NCI-H748 treated with DMSO at 0.1 percent for 48 hours (cell line): ENCODE measurements at regions not wholly inside any gene's neighbourhood (a gene's known extent, or its start where the extent isn't known, plus 50 kb on each side); places are given as distances from the start of the nearest gene placed in this dataset.

Source experiments
- DNase-seq: peaks from one replicate; lab custom pipeline; 2025; lab: John Stamatoyannopoulos, UW

DNA sequence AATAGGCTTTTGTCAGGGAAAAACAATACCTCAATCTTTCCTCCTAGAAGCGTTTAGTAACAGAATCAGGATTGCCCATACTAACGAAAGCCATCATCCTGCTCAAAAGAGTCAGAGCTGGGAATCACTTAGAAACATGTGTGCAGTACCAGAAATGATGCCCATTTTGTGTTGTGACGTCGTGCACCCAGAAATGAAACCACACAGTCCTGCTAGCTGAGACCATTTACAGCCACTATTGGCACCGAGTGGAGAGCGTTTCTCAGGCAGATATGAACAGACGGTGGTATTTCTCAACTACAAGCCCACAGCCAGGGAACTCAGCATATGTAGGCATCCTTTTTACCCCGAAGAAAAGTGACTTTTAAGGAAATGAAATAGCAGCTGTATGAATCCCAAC lies 284.3 kb upstream of the LRATD1 start:
- DNase-seq, result no peak

DNA sequence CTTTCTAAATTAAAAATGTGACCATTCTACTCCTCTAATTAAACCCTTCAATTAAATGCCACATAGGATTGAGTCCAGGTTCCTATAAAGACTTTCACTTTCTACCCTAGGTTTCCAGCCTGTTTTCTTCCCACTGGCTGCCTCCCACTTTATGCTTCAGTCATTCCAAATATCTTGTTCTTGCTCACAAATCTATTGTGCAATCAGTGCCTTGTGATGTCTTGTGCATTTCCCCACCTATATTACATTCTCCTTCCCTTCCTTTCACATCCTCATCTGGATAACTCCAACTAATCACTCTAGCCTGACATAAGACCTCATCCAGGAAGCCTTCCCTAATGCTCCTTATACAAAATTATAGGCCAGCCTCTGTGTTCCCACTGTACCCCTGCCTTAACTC lies 281.7 kb upstream of the LRATD1 start:
- DNase-seq, result no peak

DNA sequence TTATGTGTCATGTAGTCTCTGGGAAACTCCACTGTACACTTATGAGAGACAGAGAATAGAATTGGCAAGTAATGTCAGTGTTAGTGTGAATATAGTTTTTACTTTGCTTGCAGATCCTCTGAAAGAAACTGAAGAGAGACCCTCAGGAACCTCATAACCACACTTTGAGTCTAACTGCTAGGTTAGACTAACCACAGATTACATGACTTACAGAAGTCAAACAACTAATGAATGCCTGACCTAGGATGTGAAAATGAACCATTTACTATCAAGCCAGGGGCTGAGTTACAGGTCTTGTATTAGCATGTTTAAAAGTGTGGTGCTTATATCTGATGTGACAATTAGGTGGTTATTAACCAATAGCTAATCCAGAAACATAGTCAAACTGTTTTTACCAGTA lies 280.4 kb upstream of the LRATD1 start:
- DNase-seq, result no peak

DNA sequence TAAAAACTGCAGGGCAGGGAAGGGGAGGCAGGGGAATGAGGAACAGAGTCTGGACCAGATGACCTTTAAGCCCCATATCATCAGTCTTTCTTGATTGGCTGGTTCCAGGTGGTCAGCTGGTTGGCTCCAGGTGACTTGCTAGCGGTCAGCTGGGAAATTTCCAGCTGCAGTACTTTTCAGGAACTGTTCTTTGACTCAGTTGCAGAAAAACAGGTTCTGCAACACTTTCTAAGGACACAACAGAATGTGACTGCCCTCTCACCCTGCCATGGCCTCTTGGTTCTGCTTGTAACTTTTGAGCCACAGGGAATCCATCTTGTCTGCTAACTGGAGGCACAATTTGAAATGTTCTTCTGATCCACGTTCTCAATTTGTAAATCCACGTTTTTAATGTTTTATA lies 278.3 kb upstream of the LRATD1 start:
- no peak for DNase-seq

DNA sequence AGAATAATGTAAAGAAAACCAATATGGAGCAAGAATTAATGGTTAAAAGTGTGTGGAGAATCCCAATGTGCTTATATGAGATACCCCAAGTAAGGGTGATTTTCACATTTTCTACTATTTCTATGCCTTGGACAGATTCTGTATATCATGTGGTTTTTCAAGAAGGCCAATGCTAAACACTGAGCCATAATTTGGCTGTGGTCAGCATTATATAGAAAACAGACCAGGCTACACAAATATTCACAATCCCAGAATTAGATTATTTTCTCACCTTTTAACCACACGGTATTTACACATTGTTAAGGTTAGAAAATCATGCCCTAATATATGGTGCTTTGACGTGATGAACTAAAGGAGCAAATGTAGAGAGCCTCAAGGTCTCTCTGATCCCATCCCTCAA lies 277.4 kb upstream of the LRATD1 start:
- no peak for DNase-seq

DNA sequence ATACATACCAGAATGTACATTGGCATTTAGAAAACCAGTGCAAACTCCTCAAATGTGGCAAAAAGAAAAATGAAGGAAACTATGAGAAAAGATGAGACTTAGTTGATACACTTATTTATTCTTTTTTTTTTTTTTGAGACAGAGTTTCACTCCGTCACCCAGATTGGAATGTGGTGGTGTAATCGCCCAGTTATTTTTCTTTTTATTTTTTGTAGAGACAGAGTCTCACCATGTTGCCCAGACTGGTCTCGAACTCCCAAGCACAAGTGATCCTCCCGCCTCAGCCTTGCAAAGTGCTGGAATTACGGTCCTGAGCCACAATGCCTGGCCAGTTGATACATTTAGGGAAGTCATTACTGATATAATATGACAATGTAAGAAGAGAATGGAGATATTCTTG lies 274.2 kb upstream of the LRATD1 start:
- DNase-seq, result no peak

DNA sequence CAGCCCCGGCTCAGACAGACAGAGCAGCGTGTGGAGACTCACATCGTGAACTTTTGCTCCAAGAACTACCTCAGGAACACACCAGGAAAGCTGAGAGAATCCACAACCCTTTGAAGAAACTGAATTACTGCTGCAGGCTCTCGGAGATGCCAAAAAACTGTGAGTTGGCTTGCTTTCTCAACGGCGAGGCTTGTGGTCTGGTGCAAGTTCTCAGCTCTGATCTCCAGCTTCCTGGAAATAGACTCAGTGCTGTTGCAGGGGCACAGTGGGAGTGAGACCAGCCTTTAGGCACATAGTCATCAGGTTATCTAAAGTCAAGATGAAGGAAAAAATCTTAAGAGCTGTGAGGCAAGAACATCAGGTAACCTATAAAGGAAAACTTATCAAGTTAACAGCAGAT lies 273.7 kb upstream of the LRATD1 start:
- DNase-seq, result no peak

DNA sequence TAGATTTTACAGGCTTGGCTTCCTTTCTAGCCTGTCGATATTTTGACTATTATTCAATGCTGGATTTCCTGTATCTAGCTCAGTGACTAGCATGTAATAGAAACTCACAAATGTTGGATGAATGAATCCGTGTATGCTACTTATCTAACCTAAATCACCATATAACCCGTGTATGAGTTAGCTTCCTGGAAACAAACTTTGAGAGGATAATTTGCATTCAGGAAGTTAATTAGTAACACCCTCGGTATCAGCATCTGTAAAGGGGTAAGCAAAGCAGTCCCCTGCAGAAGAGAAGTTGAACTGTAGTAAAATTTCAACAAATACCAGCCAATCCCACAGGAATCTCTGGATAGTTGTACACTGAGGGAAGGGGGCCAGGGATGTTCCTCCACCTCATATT lies 269.4 kb upstream of the LRATD1 start:
- DNase-seq, result no peak

DNA sequence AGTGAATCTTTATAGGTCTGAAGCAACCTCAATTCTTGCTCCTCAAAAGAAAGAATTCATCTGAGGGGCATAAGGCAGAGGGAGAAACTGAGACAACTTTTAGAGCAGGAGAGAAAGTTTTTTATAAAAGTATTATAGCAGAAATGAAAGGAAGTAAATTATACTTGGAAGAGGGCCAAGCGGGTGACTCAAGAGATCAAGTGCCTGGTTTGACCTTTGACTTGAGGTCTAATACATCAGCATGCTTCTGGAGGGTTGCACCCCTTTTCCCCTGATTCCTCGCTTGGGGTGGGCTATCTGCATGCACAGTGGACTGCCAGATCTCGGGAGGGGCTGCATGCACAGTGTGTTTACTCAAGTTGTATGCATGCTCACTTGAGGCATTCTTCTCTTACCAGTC lies 268.5 kb upstream of the LRATD1 start:
- DNase-seq, result no peak

DNA sequence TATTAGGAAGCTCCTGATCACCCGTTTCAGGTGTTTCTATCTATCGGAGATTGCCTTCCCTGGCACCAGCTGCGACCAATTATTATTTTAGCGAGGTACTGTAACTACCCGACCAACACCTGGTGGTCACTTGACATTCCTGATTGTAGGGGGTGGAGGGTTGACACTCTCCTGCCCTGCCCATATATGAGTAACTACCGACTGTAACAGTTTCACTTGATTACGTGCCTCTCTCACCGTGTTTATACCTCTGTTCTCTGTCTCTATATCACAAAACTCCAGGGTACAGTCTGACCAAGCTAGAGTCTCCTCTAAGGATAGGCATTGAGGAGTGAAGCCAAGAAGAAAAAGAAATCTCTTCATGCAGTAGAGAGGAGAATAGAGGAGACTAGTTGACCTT lies 268.0 kb upstream of the LRATD1 start:
- DNase-seq, result no peak

DNA sequence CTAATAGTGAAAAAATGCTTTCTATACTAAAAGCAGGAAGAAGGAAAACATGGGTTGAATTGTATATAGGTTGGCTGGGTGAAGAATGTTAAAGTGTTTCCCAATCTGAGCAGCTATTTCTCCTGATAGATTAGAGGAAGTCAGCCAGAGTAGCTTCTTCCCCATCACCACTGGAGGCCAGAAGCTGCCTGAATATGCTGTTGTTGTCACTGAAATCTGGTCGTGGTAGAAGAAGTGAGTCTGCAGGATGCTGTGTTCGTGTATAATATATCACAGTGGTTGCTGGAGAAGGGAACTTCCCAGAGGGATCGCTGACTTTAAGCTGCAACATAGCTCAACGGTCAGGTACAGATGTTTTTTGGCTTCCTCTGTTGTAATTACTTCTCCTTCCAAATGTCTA lies 247.5 kb upstream of the LRATD1 start:
- DNase-seq, result no peak

DNA sequence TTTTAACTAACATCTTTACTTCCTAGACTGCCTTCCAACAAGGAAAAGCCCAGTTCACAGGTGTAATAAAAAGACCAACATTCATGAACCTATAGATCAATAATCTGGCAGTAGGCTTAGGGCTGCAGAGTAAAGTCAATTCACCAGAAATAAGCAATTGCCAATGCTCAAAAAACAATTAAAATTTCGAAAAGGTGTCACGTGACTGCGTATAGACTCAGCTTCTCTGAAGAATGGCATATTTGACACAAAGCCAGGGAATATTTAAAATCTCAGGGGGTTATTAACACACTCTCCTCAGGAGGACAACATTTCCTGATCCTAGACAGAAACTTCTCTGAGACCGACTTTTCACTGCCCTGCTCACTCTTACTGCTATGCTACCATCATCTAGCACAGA lies 245.2 kb upstream of the LRATD1 start:
- no peak for DNase-seq

DNA sequence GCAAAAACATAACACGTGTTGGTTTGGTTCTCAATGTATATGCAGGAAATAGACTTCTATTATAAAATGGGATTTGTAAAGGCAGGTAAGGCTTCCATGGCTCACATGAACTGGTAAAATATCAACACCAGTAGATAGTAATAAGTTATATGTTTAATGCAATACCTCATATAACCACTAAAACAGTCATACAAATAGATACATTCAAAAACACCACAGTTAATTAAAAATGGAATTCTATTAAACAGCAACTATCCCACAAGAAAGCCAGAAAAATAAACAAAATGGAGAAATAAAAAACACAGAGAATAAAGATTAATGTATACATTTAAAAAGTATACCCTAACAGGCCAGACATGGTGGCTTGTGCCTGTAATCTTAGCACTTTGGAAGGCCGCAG lies 243.8 kb upstream of the LRATD1 start:
- DNase-seq, result no peak

DNA sequence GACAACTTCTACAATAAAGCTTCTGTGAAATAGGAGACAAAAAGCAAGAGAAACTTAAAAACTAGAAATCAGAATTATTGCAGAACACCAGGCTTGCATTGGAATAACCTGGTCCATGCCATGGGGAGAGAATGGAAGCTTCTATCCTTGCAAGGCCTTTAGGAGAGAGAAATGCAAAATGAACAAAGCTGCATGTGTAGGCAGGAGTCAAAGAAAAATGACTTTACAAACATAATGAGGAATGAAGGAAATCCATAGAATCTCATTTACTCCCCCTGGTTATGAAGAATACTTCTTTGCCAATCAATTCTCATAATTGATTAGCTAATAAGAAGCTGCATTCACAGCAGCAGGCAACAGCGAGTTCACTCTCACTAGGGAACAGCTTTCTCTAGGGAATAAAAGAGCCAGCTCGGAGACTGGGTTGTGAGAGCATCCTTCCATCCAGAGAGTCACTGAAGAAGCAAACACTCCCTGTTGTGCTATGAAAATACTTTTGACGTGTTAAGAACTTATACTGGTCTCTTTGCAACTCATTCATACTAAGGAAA lies 235.9 kb upstream of the LRATD1 start:
- no peak for DNase-seq

DNA sequence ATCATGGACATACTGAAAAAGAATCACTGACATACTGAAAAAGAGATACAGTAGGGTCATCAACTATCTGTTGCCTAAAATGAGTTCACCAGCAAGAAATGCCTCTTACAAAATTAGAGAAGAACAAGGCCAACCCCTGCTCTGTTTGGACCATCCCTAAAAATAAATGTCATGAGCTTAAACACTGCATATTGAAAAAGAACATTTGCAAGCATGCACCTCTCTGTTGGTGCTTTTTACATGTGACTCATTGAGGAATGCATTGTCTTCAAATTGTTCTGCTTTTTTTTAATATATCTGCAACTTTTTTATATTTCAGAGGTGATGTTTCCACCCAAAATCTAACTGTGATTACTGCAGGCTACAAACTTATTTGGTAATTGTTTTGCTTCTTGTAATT lies 233.9 kb upstream of the LRATD1 start:
- DNase-seq, result no peak

DNA sequence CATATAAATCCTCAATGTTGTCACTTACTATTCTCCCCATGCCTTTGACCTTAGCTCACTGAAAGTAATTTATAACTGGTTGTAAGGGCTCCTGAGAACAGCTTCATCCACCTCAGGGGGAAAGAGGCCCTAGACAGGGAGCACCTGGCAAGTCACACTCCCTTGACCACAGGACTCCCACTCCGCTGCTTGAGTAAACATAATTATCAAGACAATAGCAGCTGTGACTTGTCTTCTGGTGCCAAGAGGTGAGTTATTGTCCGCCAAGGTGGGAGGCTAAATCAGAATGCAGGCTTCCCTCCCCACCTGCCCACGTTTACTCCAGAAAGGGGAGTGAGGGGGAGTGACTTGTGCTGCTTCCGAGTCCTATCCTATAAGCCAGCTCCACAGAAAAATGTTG lies 230.6 kb upstream of the LRATD1 start:
- DNase-seq, result peak; percentile 95

DNA sequence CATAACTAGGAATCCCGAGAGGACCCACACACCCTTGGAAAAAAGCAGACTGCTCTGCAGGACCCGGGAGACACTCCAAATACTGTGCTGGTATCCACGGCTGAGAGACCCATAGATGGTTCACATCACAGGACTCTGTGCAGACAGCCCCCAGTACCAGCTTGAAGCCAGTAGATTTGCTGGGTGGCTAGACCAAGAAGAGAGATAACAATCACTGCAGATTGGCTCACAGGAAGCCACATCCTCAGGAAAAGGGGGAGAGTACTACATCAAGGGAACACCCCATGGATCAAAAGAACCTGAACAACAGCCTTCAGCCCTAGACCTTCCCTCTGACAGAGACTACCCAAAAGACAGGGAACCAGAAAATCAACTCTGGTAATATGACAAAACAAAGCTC lies 223.8 kb upstream of the LRATD1 start:
- DNase-seq, result no peak

DNA sequence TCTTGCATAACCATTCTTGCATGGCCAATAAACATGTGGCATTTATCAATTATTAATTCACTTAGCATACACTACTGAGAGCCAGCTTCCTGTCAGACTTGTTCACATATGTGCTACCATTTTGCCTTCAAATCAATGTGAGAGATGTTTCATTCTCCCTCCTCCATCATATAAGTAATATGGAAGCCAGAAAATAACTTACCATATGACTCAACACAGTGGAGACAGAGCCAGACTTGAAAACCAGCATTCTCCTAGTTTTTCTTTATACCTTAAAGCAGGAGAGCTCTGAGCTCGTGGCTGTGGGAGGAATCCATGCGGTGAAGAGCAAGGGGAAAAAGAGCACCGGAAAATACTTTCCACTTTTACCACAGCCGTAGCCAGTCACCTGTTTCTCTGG lies 215.0 kb upstream of the LRATD1 start:
- DNase-seq, result no peak

DNA sequence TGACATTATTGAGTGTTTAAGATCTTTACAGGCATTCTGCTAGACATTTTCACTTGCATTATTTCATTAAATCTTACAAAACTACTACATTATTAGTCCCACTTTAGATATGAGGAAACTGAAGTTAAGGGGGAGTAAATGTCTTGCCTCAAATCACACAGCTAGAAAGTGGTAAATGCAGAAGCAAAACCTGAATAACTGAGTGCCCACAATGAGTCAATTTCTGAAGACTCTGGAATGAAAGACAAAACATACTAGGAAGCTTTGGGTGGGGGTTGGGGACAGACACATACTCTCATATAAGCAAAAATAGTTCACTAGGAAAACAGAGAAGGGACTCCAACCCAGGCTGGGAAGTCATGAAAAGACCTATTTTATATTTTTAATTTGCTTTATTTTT lies 214.4 kb upstream of the LRATD1 start:
- no peak for DNase-seq

DNA sequence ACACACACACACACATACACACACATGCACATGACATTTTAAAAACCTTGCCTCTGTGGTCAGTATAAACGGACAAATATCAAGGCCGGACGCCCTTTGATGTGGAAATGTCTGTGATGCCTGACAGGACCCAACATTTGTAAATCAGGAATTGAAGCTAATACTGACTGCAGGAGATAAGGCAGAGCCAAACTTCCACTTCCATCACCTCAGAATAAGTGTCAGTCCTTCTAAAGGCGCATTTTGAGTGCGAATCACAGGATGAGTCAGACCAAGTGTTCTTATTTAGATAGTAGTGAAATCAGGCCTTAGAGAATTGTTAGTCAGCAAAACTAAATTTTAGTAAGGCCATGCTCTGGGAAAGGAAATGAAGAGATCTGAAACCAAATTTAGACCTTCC lies 211.7 kb upstream of the LRATD1 start:
- no peak for DNase-seq

DNA sequence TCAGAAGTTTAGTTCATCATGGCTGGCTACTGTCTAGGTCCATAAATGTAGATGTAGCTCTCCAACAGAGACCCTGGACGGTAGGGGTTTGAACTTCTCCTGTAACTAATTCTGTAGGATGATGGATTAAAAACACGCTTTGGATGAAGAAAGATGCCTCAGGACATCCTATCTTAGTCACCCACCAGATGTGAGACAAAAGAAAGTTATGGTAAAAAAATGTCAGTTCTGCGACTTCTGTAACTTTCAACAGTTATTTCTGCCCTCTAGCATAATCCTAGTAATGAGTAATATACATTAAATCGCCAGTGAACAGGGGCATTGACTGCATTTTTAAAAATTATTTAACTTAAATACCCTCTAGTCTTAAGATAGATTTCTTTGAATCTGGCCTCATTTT lies 210.1 kb upstream of the LRATD1 start:
- no peak for DNase-seq

DNA sequence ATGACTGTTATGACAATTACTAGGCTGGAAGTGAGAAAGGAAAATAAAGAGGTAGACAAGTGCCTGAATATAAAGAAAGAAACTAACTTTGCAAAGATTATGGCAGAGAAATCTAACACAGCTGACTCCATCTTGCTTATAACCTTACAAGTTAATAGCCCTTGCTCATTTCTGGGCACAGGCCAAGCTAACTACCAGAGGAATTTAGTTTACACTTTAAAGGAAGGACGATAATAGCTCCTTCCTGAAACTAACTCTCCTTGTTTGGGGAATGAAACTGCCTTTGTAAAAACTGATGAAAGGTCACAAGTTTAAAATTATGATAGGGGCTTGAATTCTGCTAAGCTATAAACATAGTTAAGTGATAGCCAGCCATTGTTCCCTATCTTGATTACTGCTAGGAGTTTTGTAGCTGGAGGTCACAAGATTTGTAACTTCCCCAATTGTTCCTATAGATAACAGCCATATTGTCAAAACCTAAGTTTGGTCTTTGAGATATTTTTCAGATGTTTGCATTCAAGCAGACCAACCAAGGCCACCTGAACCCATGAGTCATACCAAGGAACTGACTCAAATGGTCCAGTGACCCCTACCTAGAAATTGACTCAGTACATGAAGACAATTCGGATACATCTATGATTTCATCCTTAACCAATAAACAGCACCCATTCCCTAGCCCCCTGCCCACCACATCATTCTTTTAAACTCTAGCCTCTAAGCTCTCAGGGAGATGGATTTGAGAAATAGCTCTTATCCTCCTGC lies 209.2 kb upstream of the LRATD1 start:
- DNase-seq, result no peak

DNA sequence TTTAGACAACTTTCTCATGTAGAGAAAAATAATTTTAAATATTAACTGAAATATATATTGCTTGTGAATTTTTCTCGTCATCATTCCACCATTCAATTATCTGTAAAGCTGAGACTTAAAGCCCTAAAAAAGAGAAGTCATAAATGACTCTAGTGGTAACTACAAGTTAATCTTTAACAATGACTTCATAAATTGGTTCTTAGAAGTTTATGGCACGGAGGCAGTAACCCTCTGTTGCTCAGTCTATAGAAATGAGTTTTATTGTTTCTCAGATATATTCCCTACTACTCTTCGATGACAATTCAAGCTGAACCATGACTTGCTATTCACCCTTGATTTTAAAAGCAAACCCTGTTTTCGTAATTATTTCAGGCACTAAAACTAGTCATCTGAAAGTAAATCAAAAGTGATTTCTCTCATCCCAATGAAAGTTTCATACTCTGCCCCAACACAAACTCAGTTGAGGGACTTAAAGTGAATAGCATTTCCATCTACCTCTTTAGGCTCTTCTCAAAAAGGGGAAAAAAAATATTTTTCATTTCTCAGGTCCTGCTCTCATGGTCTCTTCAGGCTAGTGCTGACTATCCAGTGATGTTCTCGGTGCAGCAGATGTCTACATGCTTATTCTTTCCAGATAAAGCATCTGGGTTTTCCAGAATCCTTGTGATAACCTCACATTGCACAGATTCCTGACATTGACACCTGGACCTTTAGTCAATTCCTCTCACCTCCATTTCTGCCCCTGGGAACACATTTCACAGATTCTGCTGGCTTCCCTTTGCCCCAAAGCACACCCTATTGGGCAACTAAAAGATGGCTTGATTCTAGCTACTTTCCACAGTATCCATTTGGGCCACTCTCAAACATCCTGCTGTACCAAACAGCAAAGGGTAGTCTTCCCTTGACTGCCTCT lies 207.8 kb upstream of the LRATD1 start:
- no peak for DNase-seq
